SK-N-SH (cell line): ENCODE measurements at regions not wholly inside any gene's neighbourhood (a gene's known extent, or its start where the extent isn't known, plus 50 kb on each side); places are given as distances from the start of the nearest gene placed in this dataset.

Experiments
- CTCF ChIA-PET: fragments of 300-600, 350-600 bp; formaldehyde crosslinking; extraction: SDS; loops from one replicate; lab custom pipeline; 2021; lab: Yijun Ruan, JAX
- POLR2A ChIA-PET: fragments of 350-600 bp; sonication (Branson Sonifier 250); formaldehyde crosslinking; extraction: SDS; loops from one replicate; lab custom pipeline; 2020; ENCODE audit warnings: antibody characterized with exemption, inconsistent platforms; lab: Yijun Ruan, JAX
- DNase-seq: peaks from one replicate; pipeline ENCODE4 v3.0.0; 2012
- H2AFZ ChIP-seq: fragments of 200-600 bp; sonication (generic); 2 replicates; pipeline ENCODE4 v1.8.1; 2016; ENCODE audit warnings: antibody characterized with exemption, mild to moderate bottlenecking, low read depth
- H3F3A ChIP-seq: fragments of 200-600 bp; sonication (generic); replicated peaks from 2 replicates; pipeline ENCODE3; 2016; ENCODE audit warnings: antibody characterized with exemption, mild to moderate bottlenecking; ENCODE audit not compliant: insufficient read depth
- H3K27ac ChIP-seq, 2 experiments: fragments of 200-500 bp in 1 of 2; fragments of 200-600 bp in 1 of 2; sonication (Bioruptor generic) in 1 of 2; sonication (generic), shearing (Covaris generic) in 1 of 2; 2 replicates each; pipeline versions ENCODE4 v1.5.1 to v1.6.1; 2014 to 2016; ENCODE audit warnings: low read depth in 2 of 2, inconsistent platforms in 1 of 2, low read length in 1 of 2, mild to moderate bottlenecking in 1 of 2, mixed read lengths in 1 of 2
- H3K27me3 ChIP-seq: fragments of 200-600 bp; sonication (generic), shearing (Covaris generic); 2 replicates; pipeline ENCODE4 v1.6.1; 2016; ENCODE audit warnings: mixed run types; ENCODE audit not compliant: insufficient read depth
- H3K36me3 ChIP-seq, 2 experiments: fragments of 200-500 bp in 1 of 2; fragments of 200-600 bp in 1 of 2; sonication (Bioruptor generic) in 1 of 2; sonication (generic) in 1 of 2; replicated peaks in 1 of 2; 2 replicates each; pipeline versions ENCODE3 to v1.5.1; 2014 to 2016; ENCODE audit warnings: low read length in 1 of 2, mild to moderate bottlenecking in 1 of 2; ENCODE audit not compliant: insufficient read depth in 2 of 2, control insufficient read depth in 1 of 2
- H3K4me1 ChIP-seq, 2 experiments: fragments of 200-500 bp in 1 of 2; fragments of 200-600 bp in 1 of 2; sonication (Bioruptor generic) in 1 of 2; sonication (generic), shearing (Covaris generic) in 1 of 2; 2 replicates each; pipeline versions ENCODE4 v1.5.1 to v1.6.1; 2014 to 2016; ENCODE audit warnings: low read depth in 1 of 2, low read length in 1 of 2, mixed run types in 1 of 2; ENCODE audit not compliant: insufficient read depth in 2 of 2, control insufficient read depth in 1 of 2
- H3K4me2 ChIP-seq: fragments of 200-600 bp; sonication (generic), shearing (Covaris generic); 2 replicates; pipeline ENCODE4 v1.6.1; 2017; ENCODE audit warnings: mixed run types
- H3K4me3 ChIP-seq, 2 experiments: fragments of 200-500 bp in 1 of 2; fragments of 200-600 bp in 1 of 2; sonication (Bioruptor generic) in 1 of 2; sonication (generic), shearing (Covaris generic) in 1 of 2; 2 replicates each; pipeline versions ENCODE4 v1.5.1 to v1.8.1; 2014 to 2016; ENCODE audit warnings: low read depth in 2 of 2, inconsistent platforms in 1 of 2, low read length in 1 of 2, mild to moderate bottlenecking in 1 of 2, mixed read lengths in 1 of 2, moderate library complexity in 1 of 2
- H3K79me2 ChIP-seq: fragments of 200-600 bp; sonication (generic); 2 replicates; pipeline ENCODE4 v1.8.1; 2017; ENCODE audit warnings: mild to moderate bottlenecking; ENCODE audit not compliant: insufficient read depth
- H3K9ac ChIP-seq: fragments of 200-600 bp; sonication (generic); 2 replicates; pipeline ENCODE4 v1.6.1; 2017; ENCODE audit warnings: mixed run types
- H3K9me2 ChIP-seq: fragments of 200-600 bp; sonication (generic); 2 replicates; pipeline ENCODE4 v1.6.1; 2017; ENCODE audit warnings: mixed run types
- H3K9me3 ChIP-seq: fragments of 200-600 bp; sonication (generic); 2 replicates; pipeline ENCODE4 v1.6.1; 2017; ENCODE audit warnings: mixed run types, mild to moderate bottlenecking, moderate library complexity
- H4K20me1 ChIP-seq: fragments of 200-600 bp; sonication (generic); 2 replicates; pipeline ENCODE4 v1.6.1; 2017; ENCODE audit warnings: mild to moderate bottlenecking, mixed run types; ENCODE audit not compliant: insufficient read depth
- ELF1 ChIP-seq: IDR thresholded peaks from 2 replicates; pipeline ENCODE4 v1.4.0; 2012
- FOSL2 ChIP-seq: IDR thresholded peaks from 2 replicates; pipeline ENCODE4 v1.4.0; 2012; ENCODE audit warnings: low read depth, mild to moderate bottlenecking, moderate library complexity, borderline replicate concordance
- FOXM1 ChIP-seq: IDR thresholded peaks from 2 replicates; pipeline ENCODE4 v1.4.0; 2012; ENCODE audit warnings: low read depth, mild to moderate bottlenecking
- TAF1 ChIP-seq: IDR thresholded peaks from 2 replicates; pipeline ENCODE4 v1.6.1; 2012; ENCODE audit warnings: low read depth, mild to moderate bottlenecking, low read length, moderate library complexity, borderline replicate concordance
- TCF12 ChIP-seq: IDR thresholded peaks from 2 replicates; pipeline ENCODE4 v1.4.0; 2012
- WGBS: methylation state at CpG from one replicate; pipeline ENCODE4 v1.1.6; 2017; ENCODE audit warnings: low lambda C conversion rate; 5-methylcytosine and 5-hydroxymethylcytosine counted together
- TF ChIP-seq, protein P1 (sequence below): IDR thresholded peaks from 2 replicates; pipeline ENCODE4 v1.4.0; 2012; ENCODE audit warnings: low read depth, borderline replicate concordance
- TF ChIP-seq, protein P2 (sequence below): IDR thresholded peaks from 2 replicates; pipeline ENCODE4 v1.6.1; 2012; ENCODE audit warnings: mild to moderate bottlenecking, low read depth, low read length, moderate library complexity
- TF ChIP-seq, protein P3 (sequence below): IDR thresholded peaks from 2 replicates; pipeline ENCODE4; 2012
- TF ChIP-seq, protein P4 (sequence below): fragments of 150-350 bp; IDR thresholded peaks from 2 replicates; pipeline ENCODE4 v1.6.1; 2017; ENCODE audit warnings: antibody characterized with exemption, low read length, low read depth, borderline replicate concordance
- TF ChIP-seq, protein P5 (sequence below): IDR thresholded peaks from 2 replicates; pipeline ENCODE4 v1.4.0; 2012; ENCODE audit warnings: low read depth

DNA sequence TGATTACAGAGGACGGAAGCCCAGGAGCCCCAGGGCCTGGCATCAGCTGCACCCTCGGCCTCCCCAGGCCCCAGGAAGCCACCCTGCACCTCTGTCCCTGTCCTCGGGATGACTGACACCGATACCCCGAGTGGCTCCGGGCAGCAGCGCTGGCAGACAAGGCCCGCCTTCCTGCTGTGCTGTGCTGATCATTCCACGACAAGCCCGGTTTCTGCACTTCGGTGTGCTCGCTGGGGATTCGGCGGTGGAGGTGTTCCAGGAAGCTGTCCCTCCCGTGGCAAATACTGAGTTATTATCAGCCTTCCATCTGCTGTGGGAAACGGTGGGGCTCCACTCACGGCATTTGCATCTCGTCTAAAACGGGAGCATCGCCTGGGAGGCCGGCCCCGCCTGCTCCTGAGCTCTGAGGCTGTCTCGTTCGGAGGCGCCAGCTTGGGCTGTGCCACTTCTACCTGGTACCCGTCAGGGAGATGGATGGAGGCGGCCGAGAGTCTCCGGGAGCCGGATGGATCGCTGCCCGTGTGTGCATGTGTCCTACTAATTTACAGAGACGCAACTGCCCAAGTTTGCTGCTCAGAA is 506.1 kb downstream of the BRD1 start (continued):
- TF ChIP-seq, protein P1, sequence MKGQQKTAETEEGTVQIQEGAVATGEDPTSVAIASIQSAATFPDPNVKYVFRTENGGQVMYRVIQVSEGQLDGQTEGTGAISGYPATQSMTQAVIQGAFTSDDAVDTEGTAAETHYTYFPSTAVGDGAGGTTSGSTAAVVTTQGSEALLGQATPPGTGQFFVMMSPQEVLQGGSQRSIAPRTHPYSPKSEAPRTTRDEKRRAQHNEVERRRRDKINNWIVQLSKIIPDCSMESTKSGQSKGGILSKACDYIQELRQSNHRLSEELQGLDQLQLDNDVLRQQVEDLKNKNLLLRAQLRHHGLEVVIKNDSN = no peak
- TF ChIP-seq, protein P2, sequence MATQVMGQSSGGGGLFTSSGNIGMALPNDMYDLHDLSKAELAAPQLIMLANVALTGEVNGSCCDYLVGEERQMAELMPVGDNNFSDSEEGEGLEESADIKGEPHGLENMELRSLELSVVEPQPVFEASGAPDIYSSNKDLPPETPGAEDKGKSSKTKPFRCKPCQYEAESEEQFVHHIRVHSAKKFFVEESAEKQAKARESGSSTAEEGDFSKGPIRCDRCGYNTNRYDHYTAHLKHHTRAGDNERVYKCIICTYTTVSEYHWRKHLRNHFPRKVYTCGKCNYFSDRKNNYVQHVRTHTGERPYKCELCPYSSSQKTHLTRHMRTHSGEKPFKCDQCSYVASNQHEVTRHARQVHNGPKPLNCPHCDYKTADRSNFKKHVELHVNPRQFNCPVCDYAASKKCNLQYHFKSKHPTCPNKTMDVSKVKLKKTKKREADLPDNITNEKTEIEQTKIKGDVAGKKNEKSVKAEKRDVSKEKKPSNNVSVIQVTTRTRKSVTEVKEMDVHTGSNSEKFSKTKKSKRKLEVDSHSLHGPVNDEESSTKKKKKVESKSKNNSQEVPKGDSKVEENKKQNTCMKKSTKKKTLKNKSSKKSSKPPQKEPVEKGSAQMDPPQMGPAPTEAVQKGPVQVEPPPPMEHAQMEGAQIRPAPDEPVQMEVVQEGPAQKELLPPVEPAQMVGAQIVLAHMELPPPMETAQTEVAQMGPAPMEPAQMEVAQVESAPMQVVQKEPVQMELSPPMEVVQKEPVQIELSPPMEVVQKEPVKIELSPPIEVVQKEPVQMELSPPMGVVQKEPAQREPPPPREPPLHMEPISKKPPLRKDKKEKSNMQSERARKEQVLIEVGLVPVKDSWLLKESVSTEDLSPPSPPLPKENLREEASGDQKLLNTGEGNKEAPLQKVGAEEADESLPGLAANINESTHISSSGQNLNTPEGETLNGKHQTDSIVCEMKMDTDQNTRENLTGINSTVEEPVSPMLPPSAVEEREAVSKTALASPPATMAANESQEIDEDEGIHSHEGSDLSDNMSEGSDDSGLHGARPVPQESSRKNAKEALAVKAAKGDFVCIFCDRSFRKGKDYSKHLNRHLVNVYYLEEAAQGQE = no peak
- TF ChIP-seq, protein P3, sequence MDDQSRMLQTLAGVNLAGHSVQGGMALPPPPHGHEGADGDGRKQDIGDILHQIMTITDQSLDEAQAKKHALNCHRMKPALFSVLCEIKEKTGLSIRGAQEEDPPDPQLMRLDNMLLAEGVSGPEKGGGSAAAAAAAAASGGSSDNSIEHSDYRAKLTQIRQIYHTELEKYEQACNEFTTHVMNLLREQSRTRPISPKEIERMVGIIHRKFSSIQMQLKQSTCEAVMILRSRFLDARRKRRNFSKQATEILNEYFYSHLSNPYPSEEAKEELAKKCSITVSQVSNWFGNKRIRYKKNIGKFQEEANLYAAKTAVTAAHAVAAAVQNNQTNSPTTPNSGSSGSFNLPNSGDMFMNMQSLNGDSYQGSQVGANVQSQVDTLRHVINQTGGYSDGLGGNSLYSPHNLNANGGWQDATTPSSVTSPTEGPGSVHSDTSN = no peak
- TF ChIP-seq TAF1 (no peak), ELF1 (no peak), FOSL2 (no peak), FOXM1 (no peak)
- TF ChIP-seq, protein P4, sequence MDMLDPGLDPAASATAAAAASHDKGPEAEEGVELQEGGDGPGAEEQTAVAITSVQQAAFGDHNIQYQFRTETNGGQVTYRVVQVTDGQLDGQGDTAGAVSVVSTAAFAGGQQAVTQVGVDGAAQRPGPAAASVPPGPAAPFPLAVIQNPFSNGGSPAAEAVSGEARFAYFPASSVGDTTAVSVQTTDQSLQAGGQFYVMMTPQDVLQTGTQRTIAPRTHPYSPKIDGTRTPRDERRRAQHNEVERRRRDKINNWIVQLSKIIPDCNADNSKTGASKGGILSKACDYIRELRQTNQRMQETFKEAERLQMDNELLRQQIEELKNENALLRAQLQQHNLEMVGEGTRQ = no peak

DNA sequence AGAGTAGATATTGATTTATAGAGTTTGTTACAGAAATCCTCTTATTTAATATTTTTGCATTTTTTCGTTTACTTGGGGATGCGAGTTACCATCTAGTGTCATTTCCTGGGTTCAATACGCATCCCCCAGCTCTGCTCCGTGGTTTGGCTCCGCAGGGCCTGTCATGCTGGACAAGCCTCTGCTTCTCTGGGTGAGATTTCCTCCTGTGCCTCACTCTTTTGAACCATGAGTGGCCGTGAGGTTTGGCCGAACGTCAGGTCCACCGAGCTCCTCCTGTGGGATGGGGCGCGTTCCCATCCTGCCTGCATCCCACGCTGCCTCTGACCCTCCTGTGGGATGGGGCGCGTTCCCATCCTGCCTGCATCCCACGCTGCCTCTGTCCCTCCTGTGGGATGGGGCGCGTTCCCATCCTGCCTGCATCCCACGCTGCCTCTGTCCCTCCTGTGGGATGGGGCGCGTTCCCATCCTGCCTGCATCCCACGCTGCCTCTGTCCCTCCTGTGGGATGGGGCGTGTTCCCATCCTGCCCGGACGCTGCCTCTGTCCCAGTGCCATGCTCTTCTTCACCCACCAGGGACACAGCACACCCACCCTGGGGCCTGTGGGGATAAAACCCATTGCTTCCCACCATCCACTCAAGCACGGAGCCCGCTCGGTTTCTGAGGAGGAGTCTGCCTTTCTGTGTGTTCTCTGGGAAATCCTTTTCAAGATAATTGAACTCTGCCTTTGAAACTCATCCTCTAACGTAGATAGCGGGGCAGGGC is 506.8 kb downstream of the BRD1 start:
- peaks cover 0 to 3% of the 10 kb centered on the region in 2 experiments; a peak in 1 of 4 replicates for H3K4me1 ChIP-seq
- H3K9me3 ChIP-seq = no peaks in the 10 kb centered on the region
- no peaks in the 10 kb centered on the region for H3K9me2 ChIP-seq
- no peaks in the 10 kb centered on the region for H3K36me3 ChIP-seq
- TF ChIP-seq TCF12 = no peak
- TF ChIP-seq, protein P5, sequence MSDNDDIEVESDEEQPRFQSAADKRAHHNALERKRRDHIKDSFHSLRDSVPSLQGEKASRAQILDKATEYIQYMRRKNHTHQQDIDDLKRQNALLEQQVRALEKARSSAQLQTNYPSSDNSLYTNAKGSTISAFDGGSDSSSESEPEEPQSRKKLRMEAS = no peak
- no peak for DNase-seq
- no peak overlapping the region for H3K4me2 ChIP-seq
- no peak overlapping the region for H3K27ac ChIP-seq
- H3K4me3 ChIP-seq = no peak overlapping the region
- H3K27me3 ChIP-seq = 0 out of 2 replicates have a peak, but pooled peaks cover 6% of the 10 kb centered on the region
- H3K79me2 ChIP-seq = no peaks in the 10 kb centered on the region
- ChIA-PET POLR2A (no interaction called here), CTCF (interaction anchor here (0.8 to 1.4 kb wide), 2 partner anchors 274 to 376 kb away, joined by 3 read pairs; no protein-coding TSS in a partner anchor)
- no peak overlapping the region for H2AFZ ChIP-seq
- WGBS = 39% methylated on average over 16 of the region's 29 CpGs
- no peaks in the 10 kb centered on the region for H4K20me1 ChIP-seq
- no peak overlapping the region for H3K9ac ChIP-seq
- no peaks in the 10 kb centered on the region for H3F3A ChIP-seq
